SK-N-SH treated with all-trans-retinoic acid at 6 μM for 48 hours (cell line): ENCODE measurements at regions not wholly inside any gene's neighbourhood (a gene's known extent, or its start where the extent isn't known, plus 50 kb on each side); places are given as distances from the start of the nearest gene placed in this dataset.

Experiments used
- ATAC-seq: fragments of 200-7000 bp; cut with Tn5 transposase; 3 replicates; pipeline ENCODE4 v1.9.1; 2020; ENCODE audit warnings: mild to moderate bottlenecking, moderate library complexity
- ARNTL ChIP-seq: fragments of 450-650 bp; formaldehyde crosslinking; IDR thresholded peaks from 2 replicates; pipeline ENCODE4 v1.5.0; 2020; ENCODE audit warnings: low read depth, mild to moderate bottlenecking, moderate library complexity, borderline replicate concordance
- BACH2 ChIP-seq: fragments of 250-450 bp; sonication (Bioruptor Pico); IDR thresholded peaks from 2 replicates; pipeline ENCODE4 v1.9.0; 2021; ENCODE audit warnings: mild to moderate bottlenecking, borderline replicate concordance
- CSDC2 ChIP-seq: fragments of 250-450 bp; sonication (Bioruptor Pico); IDR thresholded peaks from 2 replicates; pipeline ENCODE4 v1.5.0; 2020; ENCODE audit warnings: mild to moderate bottlenecking, moderate library complexity
- ESRRG ChIP-seq: fragments of 250-450 bp; sonication (Bioruptor Pico); IDR thresholded peaks from 2 replicates; pipeline ENCODE4 v1.6.1; 2021; ENCODE audit warnings: mild to moderate bottlenecking
- GLIS3 ChIP-seq: fragments of 250-450 bp; sonication (Bioruptor Pico); IDR thresholded peaks from 2 replicates; pipeline ENCODE4 v1.5.0; 2020; ENCODE audit warnings: mild to moderate bottlenecking, moderate library complexity
- ISL1 ChIP-seq: fragments of 250-450 bp; sonication (Bioruptor Pico); IDR thresholded peaks from 2 replicates; pipeline ENCODE4 v2.1.2; 2022; ENCODE audit warnings: mild to moderate bottlenecking, moderate library complexity
- OSR1 ChIP-seq: fragments of 250-450 bp; sonication (Bioruptor Pico); IDR thresholded peaks from 2 replicates; pipeline ENCODE4 v1.8.0; 2022; ENCODE audit warnings: moderate library complexity, mild to moderate bottlenecking, inconsistent platforms
- PPARA ChIP-seq: fragments of 250-450 bp; sonication (Bioruptor Pico); IDR thresholded peaks from 2 replicates; pipeline ENCODE4 v1.5.0; 2020; ENCODE audit warnings: mild to moderate bottlenecking, borderline replicate concordance
- SNAI2 ChIP-seq: fragments of 250-450 bp; sonication (Bioruptor Pico); IDR thresholded peaks from 2 replicates; pipeline ENCODE4 v1.5.0; 2020; ENCODE audit warnings: mild to moderate bottlenecking, moderate library complexity
- TCF4 ChIP-seq: fragments of 250-450 bp; sonication (Bioruptor Pico); IDR thresholded peaks from 2 replicates; pipeline ENCODE4 v1.8.0; 2021; ENCODE audit warnings: mild to moderate bottlenecking, moderate library complexity, borderline replicate concordance
- TOX ChIP-seq: fragments of 250-450 bp; sonication (Bioruptor Pico); IDR thresholded peaks from 2 replicates; pipeline ENCODE4 v1.8.0; 2021; ENCODE audit warnings: mild to moderate bottlenecking, moderate library complexity, borderline replicate concordance
- ZC3H10 ChIP-seq: fragments of 250-450 bp; sonication (Bioruptor Pico); IDR thresholded peaks from 2 replicates; pipeline ENCODE4 v1.5.1; 2021; ENCODE audit warnings: mild to moderate bottlenecking, moderate library complexity
- ZFP30 ChIP-seq: fragments of 450-650 bp; formaldehyde crosslinking; IDR thresholded peaks from 2 replicates; pipeline ENCODE4 v1.5.0; 2022; ENCODE audit warnings: mild to moderate bottlenecking, moderate library complexity
- ZNF565 ChIP-seq: fragments of 450-650 bp; formaldehyde crosslinking; conservative IDR thresholded peaks from 2 replicates; pipeline ENCODE4 v1.5.0; 2020; ENCODE audit warnings: low read depth, mild to moderate bottlenecking, moderate library complexity
- ZNF70 ChIP-seq: fragments of 450-650 bp; formaldehyde crosslinking; IDR thresholded peaks from 2 replicates; pipeline ENCODE4 v1.5.0; 2020; ENCODE audit warnings: mild to moderate bottlenecking, moderate library complexity
- ZNF8 ChIP-seq: fragments of 450-650 bp; formaldehyde crosslinking; IDR thresholded peaks from 2 replicates; pipeline ENCODE4 v1.5.0; 2020; ENCODE audit warnings: mild to moderate bottlenecking, moderate library complexity
- TF ChIP-seq, protein P1 (sequence below): fragments of 250-450 bp; sonication (Bioruptor Pico); IDR thresholded peaks from 2 replicates; pipeline ENCODE4 v1.8.0; 2020; ENCODE audit warnings: mild to moderate bottlenecking, moderate library complexity, borderline replicate concordance
- TF ChIP-seq, protein P2 (sequence below): fragments of 250-450 bp; sonication (Bioruptor Pico); IDR thresholded peaks from 2 replicates; pipeline ENCODE4 v1.8.0; 2021; ENCODE audit warnings: low read depth, mild to moderate bottlenecking, moderate library complexity, borderline replicate concordance
- TF ChIP-seq, protein P3 (sequence below): fragments of 250-450 bp; sonication (Bioruptor Pico); IDR thresholded peaks from 2 replicates; pipeline ENCODE4 v1.5.1; 2020; ENCODE audit warnings: low read depth, mild to moderate bottlenecking, moderate library complexity
- TF ChIP-seq, protein P4 (sequence below): fragments of 250-450 bp; sonication (Bioruptor Pico); IDR thresholded peaks from 2 replicates; pipeline ENCODE4 v1.5.0; 2020; ENCODE audit warnings: mild to moderate bottlenecking, moderate library complexity

DNA sequence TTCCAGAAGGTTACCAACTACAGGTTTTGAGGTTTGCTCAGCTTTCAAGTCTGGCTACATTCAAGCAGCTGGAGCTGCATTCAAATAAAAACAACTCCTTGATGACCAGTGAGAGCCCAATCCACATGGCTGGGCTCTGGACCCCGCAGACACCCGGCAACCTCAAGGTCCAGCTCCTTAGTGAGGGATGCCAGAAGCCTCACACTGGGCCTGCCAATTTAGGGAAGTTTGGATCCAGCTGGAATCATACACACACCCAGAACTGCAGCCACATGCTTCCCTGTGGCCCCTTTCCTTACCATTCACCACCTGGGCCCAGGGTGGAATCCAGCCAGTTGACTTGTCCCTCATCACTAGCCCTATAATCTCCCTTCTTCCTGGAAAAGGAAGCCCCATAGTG, 123.7 kb downstream of the UBE2U start (continued):
- TF ChIP-seq ZC3H10 (CRISPR knock-in tag) (no peak), OSR1 (CRISPR knock-in tag) (no peak), GLIS3 (CRISPR knock-in tag) (no peak)
- TF ChIP-seq, all 23 proteins: peak for 0

DNA sequence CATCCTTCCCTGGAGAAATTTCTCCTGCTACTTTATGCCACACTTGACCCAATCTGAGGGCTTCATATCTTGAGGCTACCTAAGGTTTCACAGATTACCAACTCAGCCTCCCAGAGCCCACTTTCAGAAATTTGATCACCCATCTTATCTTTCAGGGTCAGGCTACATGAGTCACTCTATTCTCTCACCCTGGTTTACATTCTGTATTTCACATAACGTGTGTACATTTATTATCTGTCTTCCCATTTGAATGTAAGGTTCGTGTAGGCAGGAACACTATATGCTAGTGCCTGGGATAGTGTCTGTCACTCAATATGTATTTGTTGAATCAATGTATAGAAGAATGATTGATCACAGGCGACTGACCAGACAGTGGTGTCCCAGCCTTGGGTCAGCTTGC, 124.8 kb downstream of the UBE2U start:
- ATAC-seq: no peak
- TF ChIP-seq, protein P1, sequence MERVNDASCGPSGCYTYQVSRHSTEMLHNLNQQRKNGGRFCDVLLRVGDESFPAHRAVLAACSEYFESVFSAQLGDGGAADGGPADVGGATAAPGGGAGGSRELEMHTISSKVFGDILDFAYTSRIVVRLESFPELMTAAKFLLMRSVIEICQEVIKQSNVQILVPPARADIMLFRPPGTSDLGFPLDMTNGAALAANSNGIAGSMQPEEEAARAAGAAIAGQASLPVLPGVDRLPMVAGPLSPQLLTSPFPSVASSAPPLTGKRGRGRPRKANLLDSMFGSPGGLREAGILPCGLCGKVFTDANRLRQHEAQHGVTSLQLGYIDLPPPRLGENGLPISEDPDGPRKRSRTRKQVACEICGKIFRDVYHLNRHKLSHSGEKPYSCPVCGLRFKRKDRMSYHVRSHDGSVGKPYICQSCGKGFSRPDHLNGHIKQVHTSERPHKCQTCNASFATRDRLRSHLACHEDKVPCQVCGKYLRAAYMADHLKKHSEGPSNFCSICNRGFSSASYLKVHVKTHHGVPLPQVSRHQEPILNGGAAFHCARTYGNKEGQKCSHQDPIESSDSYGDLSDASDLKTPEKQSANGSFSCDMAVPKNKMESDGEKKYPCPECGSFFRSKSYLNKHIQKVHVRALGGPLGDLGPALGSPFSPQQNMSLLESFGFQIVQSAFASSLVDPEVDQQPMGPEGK (CRISPR knock-in tag): no peak
- TF ChIP-seq BACH2 (CRISPR knock-in tag) (no peak), ZC3H10 (CRISPR knock-in tag) (no peak), CSDC2 (no peak), ZNF70 (CRISPR knock-in tag) (no peak), PPARA (no peak), OSR1 (CRISPR knock-in tag) (no peak), ZNF565 (CRISPR knock-in tag) (no peak), ZFP30 (CRISPR knock-in tag) (no peak), ESRRG (CRISPR knock-in tag) (no peak), TOX (CRISPR knock-in tag) (no peak), ARNTL (no peak)
- TF ChIP-seq, protein P2, sequence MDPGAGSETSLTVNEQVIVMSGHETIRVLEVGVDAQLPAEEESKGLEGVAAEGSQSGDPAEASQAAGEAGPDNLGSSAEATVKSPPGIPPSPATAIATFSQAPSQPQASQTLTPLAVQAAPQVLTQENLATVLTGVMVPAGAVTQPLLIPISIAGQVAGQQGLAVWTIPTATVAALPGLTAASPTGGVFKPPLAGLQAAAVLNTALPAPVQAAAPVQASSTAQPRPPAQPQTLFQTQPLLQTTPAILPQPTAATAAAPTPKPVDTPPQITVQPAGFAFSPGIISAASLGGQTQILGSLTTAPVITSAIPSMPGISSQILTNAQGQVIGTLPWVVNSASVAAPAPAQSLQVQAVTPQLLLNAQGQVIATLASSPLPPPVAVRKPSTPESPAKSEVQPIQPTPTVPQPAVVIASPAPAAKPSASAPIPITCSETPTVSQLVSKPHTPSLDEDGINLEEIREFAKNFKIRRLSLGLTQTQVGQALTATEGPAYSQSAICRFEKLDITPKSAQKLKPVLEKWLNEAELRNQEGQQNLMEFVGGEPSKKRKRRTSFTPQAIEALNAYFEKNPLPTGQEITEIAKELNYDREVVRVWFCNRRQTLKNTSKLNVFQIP (CRISPR knock-in tag): no peak
- TF ChIP-seq, protein P3, sequence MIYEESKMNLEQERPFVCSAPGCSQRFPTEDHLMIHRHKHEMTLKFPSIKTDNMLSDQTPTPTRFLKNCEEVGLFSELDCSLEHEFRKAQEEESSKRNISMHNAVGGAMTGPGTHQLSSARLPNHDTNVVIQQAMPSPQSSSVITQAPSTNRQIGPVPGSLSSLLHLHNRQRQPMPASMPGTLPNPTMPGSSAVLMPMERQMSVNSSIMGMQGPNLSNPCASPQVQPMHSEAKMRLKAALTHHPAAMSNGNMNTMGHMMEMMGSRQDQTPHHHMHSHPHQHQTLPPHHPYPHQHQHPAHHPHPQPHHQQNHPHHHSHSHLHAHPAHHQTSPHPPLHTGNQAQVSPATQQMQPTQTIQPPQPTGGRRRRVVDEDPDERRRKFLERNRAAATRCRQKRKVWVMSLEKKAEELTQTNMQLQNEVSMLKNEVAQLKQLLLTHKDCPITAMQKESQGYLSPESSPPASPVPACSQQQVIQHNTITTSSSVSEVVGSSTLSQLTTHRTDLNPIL (CRISPR knock-in tag): no peak

DNA sequence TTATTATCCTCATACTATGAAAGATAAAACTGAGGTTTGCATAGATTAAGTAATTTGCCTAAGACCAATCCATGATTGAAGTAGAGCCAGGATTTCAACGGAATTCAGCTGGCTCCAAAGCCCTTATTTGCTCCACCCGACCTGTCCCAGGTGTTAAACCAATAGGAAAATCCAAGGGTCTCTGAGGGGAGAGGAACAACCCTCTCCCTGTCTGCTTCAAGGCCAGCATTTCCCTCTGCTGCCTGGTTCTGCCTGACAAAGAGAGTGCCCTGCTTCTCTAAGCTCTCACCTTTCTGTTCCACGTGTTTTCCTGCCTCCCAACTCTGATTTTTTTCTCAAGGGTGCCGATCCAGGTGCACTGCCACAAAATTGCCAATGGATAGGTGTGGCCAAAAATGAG, 127.4 kb downstream of the UBE2U start:
- TF ChIP-seq OSR1 (CRISPR knock-in tag) (no peak), ZC3H10 (CRISPR knock-in tag) (no peak), ZFP30 (CRISPR knock-in tag) (no peak), ZNF70 (CRISPR knock-in tag) (no peak), ARNTL (no peak), ISL1 (CRISPR knock-in tag) (no peak), CSDC2 (no peak)
- TF ChIP-seq, protein P4, sequence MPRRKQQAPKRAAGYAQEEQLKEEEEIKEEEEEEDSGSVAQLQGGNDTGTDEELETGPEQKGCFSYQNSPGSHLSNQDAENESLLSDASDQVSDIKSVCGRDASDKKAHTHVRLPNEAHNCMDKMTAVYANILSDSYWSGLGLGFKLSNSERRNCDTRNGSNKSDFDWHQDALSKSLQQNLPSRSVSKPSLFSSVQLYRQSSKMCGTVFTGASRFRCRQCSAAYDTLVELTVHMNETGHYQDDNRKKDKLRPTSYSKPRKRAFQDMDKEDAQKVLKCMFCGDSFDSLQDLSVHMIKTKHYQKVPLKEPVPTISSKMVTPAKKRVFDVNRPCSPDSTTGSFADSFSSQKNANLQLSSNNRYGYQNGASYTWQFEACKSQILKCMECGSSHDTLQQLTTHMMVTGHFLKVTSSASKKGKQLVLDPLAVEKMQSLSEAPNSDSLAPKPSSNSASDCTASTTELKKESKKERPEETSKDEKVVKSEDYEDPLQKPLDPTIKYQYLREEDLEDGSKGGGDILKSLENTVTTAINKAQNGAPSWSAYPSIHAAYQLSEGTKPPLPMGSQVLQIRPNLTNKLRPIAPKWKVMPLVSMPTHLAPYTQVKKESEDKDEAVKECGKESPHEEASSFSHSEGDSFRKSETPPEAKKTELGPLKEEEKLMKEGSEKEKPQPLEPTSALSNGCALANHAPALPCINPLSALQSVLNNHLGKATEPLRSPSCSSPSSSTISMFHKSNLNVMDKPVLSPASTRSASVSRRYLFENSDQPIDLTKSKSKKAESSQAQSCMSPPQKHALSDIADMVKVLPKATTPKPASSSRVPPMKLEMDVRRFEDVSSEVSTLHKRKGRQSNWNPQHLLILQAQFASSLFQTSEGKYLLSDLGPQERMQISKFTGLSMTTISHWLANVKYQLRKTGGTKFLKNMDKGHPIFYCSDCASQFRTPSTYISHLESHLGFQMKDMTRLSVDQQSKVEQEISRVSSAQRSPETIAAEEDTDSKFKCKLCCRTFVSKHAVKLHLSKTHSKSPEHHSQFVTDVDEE: no peak
- ATAC-seq: no peak

DNA sequence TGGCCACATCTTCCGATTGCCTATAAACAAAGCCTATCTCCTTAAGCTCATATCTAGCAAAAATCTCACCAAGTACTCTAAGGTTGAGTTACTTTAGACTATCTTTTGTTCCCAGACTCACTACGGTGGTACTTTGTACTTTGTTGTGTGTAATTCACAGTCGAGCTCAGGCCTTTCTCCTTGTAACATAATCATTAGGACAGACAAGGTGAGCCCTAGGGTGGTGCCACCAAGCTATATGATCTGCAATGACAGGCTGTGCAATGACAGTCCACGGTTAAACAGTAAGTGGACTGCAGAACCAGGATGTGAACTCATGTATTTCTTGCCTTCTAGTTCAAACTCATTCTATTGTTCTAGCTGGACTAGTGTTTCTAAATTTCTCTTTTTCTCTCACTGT, 132.2 kb downstream of the UBE2U start:
- no peak for ATAC-seq
- no peak for TF ChIP-seq TCF4 (CRISPR knock-in tag)
- TF ChIP-seq SNAI2 (CRISPR knock-in tag): no peak
- no peak for TF ChIP-seq ZNF8
- TF ChIP-seq, protein P3 (CRISPR knock-in tag): no peak
- TF ChIP-seq BACH2 (CRISPR knock-in tag): no peak
- TF ChIP-seq ZNF70 (CRISPR knock-in tag): no peak
- TF ChIP-seq, protein P4: no peak
- TF ChIP-seq OSR1 (CRISPR knock-in tag): no peak
- TF ChIP-seq, all 23 proteins: peak for 0
